HepG2 (cell line): ENCODE measurements at regions not wholly inside any gene's neighbourhood (a gene's known extent, or its start where the extent isn't known, plus 50 kb on each side); places are given as distances from the start of the nearest gene placed in this dataset.

Experiments used
- ATAC-seq: fragments of 200-7000 bp; cut with Tn5 transposase; 3 replicates; pipeline ENCODE4 v1.9.1; 2020; ENCODE audit warnings: mild to moderate bottlenecking, moderate library complexity
- BruUV-seq: library from RNA; stranded (reverse); fragments of 400-500 nt; replicated peaks from 2 replicates; lab custom pipeline; 2021; lab: Mats Ljungman, UMichigan
- CTCF ChIA-PET: fragments of 300-600 bp; formaldehyde crosslinking; extraction: SDS; loops from one replicate; lab custom pipeline; 2021; ENCODE audit warnings: low total read pairs, inconsistent platforms, low intra/inter-chr PET ratio; lab: Yijun Ruan, JAX
- POLR2A ChIA-PET: fragments of 350-600 bp; sonication (Branson Sonifier 250); formaldehyde crosslinking; loops from one replicate; lab custom pipeline; 2020; ENCODE audit warnings: antibody characterized with exemption, inconsistent platforms; lab: Yijun Ruan, JAX
- DNase-seq: peaks from one replicate; pipeline ENCODE4 v3.0.0-alpha.2; 2015; ENCODE audit warnings: low spot score
- FAIRE-seq: peaks from 3 replicates; lab custom pipeline; 2011; peaks lifted over from hg19 to GRCh38; lab: Jason Lieb, UNC
- H2AFZ ChIP-seq: one replicate; pipeline ENCODE4 v1.6.1; 2011; ENCODE audit warnings: low read length, inconsistent platforms
- H3K27ac ChIP-seq: fragments of 300-600 bp; 3 replicates; pipeline ENCODE4 v1.8.0; 2011; ENCODE audit warnings: mixed run types, mild to moderate bottlenecking, mixed read lengths, low read length, inconsistent platforms; ENCODE audit not compliant: insufficient read depth; ENCODE audit errors: extremely low read length
- H3K27me3 ChIP-seq, 2 experiments: fragments of 200-600 bp in 1 of 2; 2 replicates in 1 of 2; 3 replicates in 1 of 2; pipeline versions ENCODE4 v1.6.0 to v1.8.0; 2011; ENCODE audit warnings: low read length in 2 of 2, mild to moderate bottlenecking in 2 of 2, moderate library complexity in 2 of 2, inconsistent platforms in 1 of 2; ENCODE audit not compliant: insufficient read depth in 2 of 2, control insufficient read depth in 1 of 2
- H3K36me3 ChIP-seq, 2 experiments: fragments of 200-600 bp in 1 of 2; replicated peaks in 1 of 2; 2 replicates in 1 of 2; 3 replicates in 1 of 2; pipeline versions ENCODE4 v1.5.1 to v1.8.0; 2011; ENCODE audit warnings: low read length in 2 of 2, inconsistent platforms in 1 of 2; ENCODE audit not compliant: insufficient read depth in 2 of 2, control insufficient read depth in 1 of 2
- H3K4me1 ChIP-seq: 2 replicates; pipeline ENCODE4 v1.5.1; 2012; ENCODE audit warnings: low read length, inconsistent platforms; ENCODE audit not compliant: insufficient read depth
- H3K4me2 ChIP-seq: 2 replicates; pipeline ENCODE4 v1.6.0; 2011; ENCODE audit warnings: low read depth, low read length, inconsistent platforms
- H3K4me3 ChIP-seq, 3 experiments: fragments of 200-600 bp in 1 of 3; sonication (generic), shearing (Covaris generic) in 1 of 3; replicated peaks in 1 of 3; 2 replicates each; pipeline ENCODE4 v1.5.1; 2011 to 2016; ENCODE audit warnings: low read length in 3 of 3, inconsistent platforms in 2 of 3, low read depth in 2 of 3, mild to moderate bottlenecking in 2 of 3, control low read depth in 1 of 3, mixed read lengths in 1 of 3; ENCODE audit not compliant: insufficient read depth in 1 of 3
- H3K79me2 ChIP-seq: one replicate; pipeline ENCODE4 v1.6.1; 2011; ENCODE audit warnings: low read length, inconsistent platforms; ENCODE audit not compliant: insufficient read depth
- H3K9ac ChIP-seq: 2 replicates; pipeline ENCODE4 v1.6.0; 2011; ENCODE audit warnings: mild to moderate bottlenecking, low read depth, low read length, inconsistent platforms; ENCODE audit not compliant: insufficient read depth
- H3K9me3 ChIP-seq: 2 replicates; pipeline ENCODE4 v1.5.1; 2012; ENCODE audit warnings: mild to moderate bottlenecking, low read length
- H4K20me1 ChIP-seq: 2 replicates; pipeline ENCODE4 v1.6.0; 2011; ENCODE audit warnings: inconsistent platforms, mild to moderate bottlenecking, low read length, moderate library complexity; ENCODE audit not compliant: insufficient read depth
- CEBPB ChIP-seq: IDR thresholded peaks from 2 replicates; pipeline ENCODE4 v1.6.1; 2011; ENCODE audit warnings: low read depth, low read length, improper control_type of control experiment, borderline replicate concordance
- ETV5 ChIP-seq: IDR thresholded peaks from 2 replicates; pipeline ENCODE4 v1.6.1; 2018; ENCODE audit warnings: missing biosample characterization, missing genetic modification reagents, inconsistent platforms, borderline replicate concordance
- FOXK1 ChIP-seq: sonication (generic); formaldehyde crosslinking; IDR thresholded peaks from 2 replicates; pipeline ENCODE4 v1.4.0; 2020; ENCODE audit warnings: low read depth, missing genetic modification reagents, borderline replicate concordance
- HNF4A ChIP-seq: sonication (generic); formaldehyde crosslinking; IDR thresholded peaks from 2 replicates; pipeline ENCODE4 v1.4.0; 2020; ENCODE audit warnings: missing genetic modification reagents
- HNF4G ChIP-seq, 2 experiments: sonication (generic) in 1 of 2; formaldehyde crosslinking in 1 of 2; IDR thresholded peaks; 2 replicates each; pipeline versions ENCODE4 v1.4.0 to v1.6.1; 2011 to 2020; ENCODE audit warnings: borderline replicate concordance in 2 of 2, low read depth in 2 of 2, mild to moderate bottlenecking in 2 of 2, low read length in 1 of 2, missing genetic modification reagents in 1 of 2, moderate library complexity in 1 of 2
- MEIS1 ChIP-seq: sonication (generic); formaldehyde crosslinking; IDR thresholded peaks from 2 replicates; pipeline ENCODE4 v1.9.0; 2021; ENCODE audit warnings: mild to moderate bottlenecking, missing genetic modification reagents, moderate library complexity, borderline replicate concordance
- MNT ChIP-seq: fragments of 450-650 bp; IDR thresholded peaks from 2 replicates; pipeline ENCODE4 v1.6.1; 2016
- SRF ChIP-seq: IDR thresholded peaks from 2 replicates; pipeline ENCODE4 v1.6.1; 2011; ENCODE audit warnings: mild to moderate bottlenecking, low read depth, low read length, moderate library complexity
- XBP1 ChIP-seq: sonication (generic); formaldehyde crosslinking; IDR thresholded peaks from 2 replicates; pipeline ENCODE4 v1.5.0; 2020; ENCODE audit warnings: missing genetic modification reagents
- ZFYVE20 ChIP-seq: sonication (generic); formaldehyde crosslinking; IDR thresholded peaks from 2 replicates; pipeline ENCODE4 v1.8.0; 2023; ENCODE audit warnings: low read depth, mild to moderate bottlenecking, moderate library complexity, missing genetic modification reagents, borderline replicate concordance
- ZNF660 ChIP-seq: sonication (generic); formaldehyde crosslinking; IDR thresholded peaks from 2 replicates; pipeline ENCODE4 v1.5.1; 2020; ENCODE audit warnings: mild to moderate bottlenecking, low read depth, missing genetic modification reagents, borderline replicate concordance
- WGBS: methylation state at CpG from one replicate; pipeline ENCODE4 v1.1.6; 2017; ENCODE audit warnings: low lambda C conversion rate; 5-methylcytosine and 5-hydroxymethylcytosine counted together
- in situ Hi-C: cut with HindIII; loops from 2 replicates; pipeline ENCODE4 v1.10.0; 2017; ENCODE audit warnings: low pct_unique_long_range_greater_than_20kb; ENCODE audit not compliant: extremely low pct_ligation_motif_present
- intact Hi-C: fragments of 100-400 bp; cut with micrococcal nuclease; formaldehyde crosslinking; loops from one replicate; pipeline ENCODE4 v1.10.0; 2022; ENCODE audit not compliant: unreplicated experiment

- TF ChIP-seq MNT: no peak
- no peak for TF ChIP-seq ZNF660 (CRISPR knock-in tag)
- TF ChIP-seq FOXK1 (CRISPR knock-in tag): no peak
- no peak for TF ChIP-seq XBP1 (CRISPR knock-in tag)
- TF ChIP-seq ETV5 (CRISPR knock-in tag): no peak
- no peak for TF ChIP-seq MEIS1 (CRISPR knock-in tag)
Observed at GRCh38 chrX:20796450-20796849, 529.7 kb upstream of the RPS6KA3 start (continued).

- CTCF ChIA-PET: no interaction called here
- TF ChIP-seq HNF4G (IDR thresholded peaks at IDR 0.05; ENCODE audit: borderline replicate concordance, low read depth, low read length): 0 out of 2 replicates have a peak, but pooled peaks have one; percentile 8
- TF ChIP-seq HNF4G (CRISPR knock-in tag; IDR thresholded peaks at IDR 0.05; ENCODE audit: borderline replicate concordance, low read depth): no peak
- TF ChIP-seq HNF4A: peak; percentile 19; the same call in 1 of the 2 replicates
- no peak for TF ChIP-seq ZFYVE20
- 0 out of 2 replicates have a peak, but pooled peaks have one; percentile 21 for TF ChIP-seq SRF
- peak; percentile 22; the same call in 1 of the 2 replicates for TF ChIP-seq CEBPB
- Histone ChIP-seq H3K9me3 (no peaks in the 10 kb centered on the region), H3K27me3 (no peaks in the 10 kb centered on the region; a peak in 1 of 5 replicates), H4K20me1 (no peaks in the 10 kb centered on the region), H3K4me3 (no peak overlapping the region; a peak in 1 of 6 replicates), H2AFZ (no peak overlapping the region), H3K36me3 (no peaks in the 10 kb centered on the region), H3K4me2 (no peak overlapping the region), H3K79me2 (no peaks in the 10 kb centered on the region), H3K9ac (no peak overlapping the region), H3K4me1 (peaks cover 9% of the 10 kb centered on the region; the same call in 1 of the 2 replicates), H3K27ac (no peak overlapping the region)
- in situ Hi-C loops (no loop called here), intact Hi-C loops (no loop called here)
- WGBS: 0% methylated on average over 3 of the region's 3 CpGs
- ATAC-seq (no peak), FAIRE-seq (no peak), DNase-seq (peak; percentile 12)
- POLR2A ChIA-PET: no interaction called here
- BruUV-seq: no TSS peak
Observed at GRCh38 chrX:20789103-20789502, 522.4 kb upstream of the RPS6KA3 start.
